Esophagus squamous epithelium (tissue), 4 donors: ENCODE measurements at regions not wholly inside any gene's neighbourhood (a gene's known extent, or its start where the extent isn't known, plus 50 kb on each side); places are given as distances from the start of the nearest gene placed in this dataset.

ENCODE experiments used
- CTCF ChIP-seq, 6 experiments: fragments of 450-650 bp in 4 of 6; fragments of 200-600 bp in 2 of 6; sonication (generic) in 2 of 6; IDR thresholded peaks; one replicate each; pipeline ENCODE4 v1.5.1; 2016 to 2019; ENCODE audit warnings: antibody characterized with exemption in 6 of 6, mild to moderate bottlenecking in 4 of 6, moderate library complexity in 4 of 6
- POLR2A ChIP-seq, 4 donors: fragments of 450-650 bp; IDR thresholded peaks; one replicate each; pipeline ENCODE4 v1.6.1; 2017; ENCODE audit warnings: antibody characterized with exemption in 4 of 4, mild to moderate bottlenecking in 4 of 4, moderate library complexity in 3 of 4

GRCh38 chr11:69551963-69552362 lies 70.5 kb downstream of the LINC01488 start:
- TF ChIP-seq CTCF (IDR thresholded peaks at IDR 0.05) = no peak
- no peak for TF ChIP-seq POLR2A (IDR thresholded peaks at IDR 0.05)
